ENCODE measurements at regions not wholly inside any gene's neighbourhood (a gene's known extent, or its start where the extent isn't known, plus 50 kb on each side); places are given as distances from the start of the nearest gene placed in this dataset.
"Not testable (repeated sequence)": the region's sequence is repeated elsewhere in the genome, so short reads cannot be mapped to it uniquely, and the experiment has no call there.

DNA sequence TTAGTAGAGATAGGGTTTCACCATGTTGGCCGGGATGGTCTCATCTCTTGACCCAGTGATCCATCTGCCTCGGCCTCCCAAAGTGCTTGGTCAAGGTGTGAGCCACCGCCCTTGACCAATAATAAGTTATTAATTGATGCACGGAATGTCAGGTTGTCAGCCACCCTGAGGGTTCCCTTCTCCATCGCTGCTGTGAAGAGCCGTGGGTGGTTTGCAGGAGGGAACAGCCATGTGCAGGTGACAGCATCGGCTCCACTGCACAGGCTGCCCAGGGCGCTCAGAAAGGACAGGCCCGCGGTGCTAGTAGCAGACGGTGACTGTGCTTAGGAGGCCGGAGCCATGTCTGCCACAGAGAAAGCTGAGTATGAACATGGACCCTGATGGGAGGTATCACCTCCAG is 814.0 kb downstream of the BRD1 start:
- no peak for DNase-seq

DNA sequence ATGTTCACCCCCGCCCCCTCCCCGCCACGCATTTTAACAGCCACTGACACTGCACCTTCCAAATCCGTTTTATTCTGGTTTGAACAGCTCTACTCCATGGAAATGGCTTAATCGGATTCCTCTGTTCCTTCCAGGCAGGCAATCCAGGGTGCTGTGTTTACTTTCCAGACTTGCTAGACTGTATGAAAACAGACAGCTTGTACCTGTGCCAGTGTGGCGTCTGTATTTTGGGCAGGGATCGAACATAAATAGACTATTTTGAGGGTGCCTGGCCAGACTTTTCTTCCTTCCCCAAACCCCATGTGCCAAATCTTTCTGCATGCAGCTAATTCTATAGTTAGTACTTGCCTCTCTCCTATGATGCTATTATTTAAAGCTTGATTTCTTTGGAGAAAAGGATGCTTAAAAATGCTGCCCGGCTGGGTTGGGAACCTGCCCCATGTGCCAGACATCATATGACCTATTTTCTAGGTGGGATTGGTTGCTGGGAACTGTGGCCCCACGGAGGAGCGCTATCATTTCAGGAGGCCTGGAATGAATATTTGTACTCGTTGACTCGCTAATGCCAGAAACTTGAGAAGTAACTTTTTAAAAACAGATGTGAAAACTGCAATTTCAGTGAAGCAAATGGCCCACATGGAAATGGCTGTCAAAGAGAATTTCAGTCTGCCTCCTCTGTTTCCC is 814.8 kb downstream of the BRD1 start:
- no peak for DNase-seq

GRCh38 chr22:49011769-49012648 is 815.7 kb downstream of the BRD1 start:
- no peak for DNase-seq

DNA sequence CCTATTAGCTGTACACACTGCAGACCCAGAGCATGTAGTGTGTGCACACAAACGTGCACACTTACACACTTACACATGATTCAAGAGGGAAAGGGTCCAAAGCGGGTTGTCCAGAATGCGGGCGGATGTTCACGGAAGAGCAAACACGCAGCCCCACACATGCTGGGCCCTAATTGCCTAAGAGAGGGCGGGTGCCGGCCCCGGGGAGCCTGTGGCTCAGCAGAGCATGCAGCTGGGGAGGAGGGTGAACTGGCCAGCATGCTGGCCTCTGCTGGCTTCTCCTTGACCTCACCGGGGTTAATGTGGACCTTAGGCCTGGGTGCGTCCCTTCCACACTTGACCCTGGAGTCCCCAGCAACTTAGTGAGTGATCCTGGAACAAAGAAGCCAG is 816.3 kb downstream of the BRD1 start:
- DNase-seq, result no peak

- no peak for DNase-seq
Measured at GRCh38 chr22:49010901-49011300, 816.8 kb downstream of the BRD1 start.

- no peak for DNase-seq
Measured at GRCh38 chr22:49010070-49010863, 817.4 kb downstream of the BRD1 start.

- no peak for DNase-seq
Measured at GRCh38 chr22:49009359-49010063, 818.2 kb downstream of the BRD1 start.

GRCh38 chr22:49008682-49009235 is 818.9 kb downstream of the BRD1 start:
- DNase-seq, result no peak

DNA sequence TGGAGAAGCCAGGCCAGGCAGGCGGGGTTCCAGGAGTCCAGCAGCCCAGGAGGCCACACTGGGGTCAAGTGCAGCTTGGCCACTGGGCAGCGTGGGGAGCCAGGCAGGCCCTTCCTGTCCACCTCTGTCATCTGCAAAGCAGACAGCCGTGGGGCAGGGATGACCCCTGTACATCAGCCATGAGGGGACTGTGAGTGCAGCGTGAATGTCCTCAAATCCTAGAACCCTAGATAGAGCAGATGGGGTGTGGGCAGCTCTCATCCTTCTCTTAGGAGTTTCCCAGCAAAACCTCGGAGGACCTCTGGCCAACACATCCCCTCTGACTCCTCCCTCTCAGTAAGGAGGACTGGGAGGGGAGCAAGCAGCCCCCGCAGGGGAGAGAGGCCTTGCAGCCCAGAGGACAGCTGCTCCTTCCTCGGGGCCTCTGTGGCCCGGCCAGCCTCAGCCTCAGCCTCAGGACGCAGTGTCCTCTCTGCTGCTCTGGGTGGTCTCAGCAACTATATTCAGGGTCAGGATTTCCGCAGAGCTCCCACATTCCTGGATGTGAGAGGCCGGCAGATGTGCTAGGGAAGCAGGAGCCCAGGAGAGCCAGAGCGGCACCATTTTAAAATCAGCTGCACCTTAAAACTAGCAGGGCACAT is 820.5 kb downstream of the BRD1 start:
- no peak for DNase-seq

DNA sequence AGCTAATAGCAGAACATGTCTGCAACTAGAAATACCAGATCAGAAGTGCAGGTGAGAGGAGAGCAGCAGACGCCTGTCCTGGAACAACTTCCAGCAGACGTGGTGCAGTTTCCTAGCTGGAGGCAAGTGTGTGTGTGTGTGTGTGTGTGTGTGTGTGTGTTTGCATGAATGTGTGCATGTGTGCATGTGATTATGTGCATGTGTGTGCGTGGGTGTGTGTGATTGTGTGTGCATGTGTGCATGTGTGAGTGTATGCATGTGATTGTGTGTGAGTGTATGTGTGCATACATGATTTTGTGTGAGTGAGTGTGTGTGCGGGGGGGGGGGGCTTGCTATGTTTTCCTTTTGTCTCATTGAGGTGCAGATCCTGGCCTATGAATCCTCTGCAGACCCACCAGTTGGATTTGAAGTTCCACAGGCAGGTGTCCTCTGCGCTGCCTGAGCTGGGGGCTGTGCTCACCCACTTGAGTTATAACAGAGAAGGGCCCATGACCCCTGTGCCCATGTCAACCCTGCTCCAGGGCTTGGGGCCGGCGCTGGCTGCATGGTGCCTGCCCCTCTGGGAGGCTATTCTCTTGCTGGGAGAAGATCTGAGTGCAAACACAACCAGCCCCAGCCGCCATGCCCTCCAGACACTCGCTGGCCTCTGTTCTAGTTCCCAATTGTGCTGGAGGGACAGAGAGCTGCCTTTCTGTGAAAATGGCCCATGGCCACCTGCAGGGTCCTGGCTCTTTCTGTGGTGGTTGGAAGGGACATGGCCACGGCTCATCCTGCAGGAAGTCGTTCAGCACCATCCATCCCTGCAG is 821.3 kb downstream of the BRD1 start:
- DNase-seq, result no peak

GRCh38 chr22:49005557-49005956 is 822.1 kb downstream of the BRD1 start:
- no peak for DNase-seq

DNA sequence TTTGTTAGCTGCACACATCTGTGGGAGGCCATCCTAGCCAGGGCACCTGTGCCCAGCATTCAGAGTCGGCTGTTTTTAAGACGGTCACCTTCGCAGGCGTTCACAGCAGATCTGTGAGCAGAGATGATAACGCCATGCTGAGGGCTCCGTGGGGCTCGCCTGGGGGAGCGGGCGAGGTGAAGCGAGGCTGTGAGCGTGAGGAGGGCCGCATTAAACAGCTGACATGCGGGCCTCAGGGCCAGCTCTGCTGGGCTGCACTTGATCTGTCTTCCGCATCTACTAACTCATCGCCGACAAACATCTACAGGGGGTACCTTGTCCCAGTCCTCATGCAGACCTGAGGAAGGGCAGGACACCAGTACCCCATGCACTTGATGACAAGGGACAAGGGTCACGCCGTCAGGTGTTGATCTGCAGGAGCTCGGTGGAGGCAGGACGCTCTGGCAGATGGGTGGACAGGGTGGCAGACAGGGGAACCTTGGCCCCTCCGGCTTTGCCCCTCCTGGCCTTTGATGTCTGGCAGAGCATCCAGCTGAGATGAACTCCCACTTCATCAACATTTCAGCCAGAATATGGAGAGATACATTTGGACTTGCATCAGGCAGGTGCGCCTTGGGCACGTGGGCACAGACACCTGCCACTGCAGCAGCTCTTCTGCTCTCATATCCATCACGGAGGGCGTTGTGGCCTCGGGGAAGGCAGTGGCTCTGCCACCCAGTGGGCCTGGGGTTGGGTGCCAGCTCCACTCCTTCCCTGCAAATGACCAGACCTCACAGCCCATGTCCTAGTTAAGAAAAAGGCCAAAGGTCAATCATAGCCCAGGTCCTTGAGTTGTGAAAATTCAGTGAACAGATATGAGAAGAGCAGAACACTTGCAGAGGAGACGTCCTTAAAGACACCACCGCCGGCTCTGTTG is 822.9 kb downstream of the BRD1 start:
- no peak for DNase-seq

- not testable (repeated sequence) for DNase-seq
Measured at GRCh38 chr22:48997605-48998004, 830.1 kb downstream of the BRD1 start.

DNA sequence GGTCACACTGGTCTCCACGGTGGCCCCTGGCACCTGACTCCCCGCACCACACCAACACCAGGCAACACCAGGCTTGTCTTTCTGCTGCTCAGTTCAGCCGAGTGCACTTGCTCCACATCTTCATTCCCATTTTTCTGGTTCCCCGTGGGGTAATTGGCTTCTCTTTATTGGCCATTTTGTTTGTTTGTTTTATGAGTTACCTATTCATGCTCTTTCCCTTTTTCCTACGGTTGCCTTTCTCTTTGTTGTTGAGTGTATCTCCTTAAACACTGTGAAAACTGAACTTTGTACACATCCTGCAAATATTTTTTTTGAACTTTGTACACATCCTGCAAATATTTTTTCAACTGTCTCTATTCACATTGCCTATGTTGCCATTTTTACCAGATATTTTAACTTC is 834.0 kb downstream of the BRD1 start:
- no peak for DNase-seq

- no peak for DNase-seq
Measured at GRCh38 chr22:48984639-48985038, 843.0 kb downstream of the BRD1 start.

- no peak for DNase-seq
Measured at GRCh38 chr22:48982321-48982905, 845.3 kb downstream of the BRD1 start.

DNA sequence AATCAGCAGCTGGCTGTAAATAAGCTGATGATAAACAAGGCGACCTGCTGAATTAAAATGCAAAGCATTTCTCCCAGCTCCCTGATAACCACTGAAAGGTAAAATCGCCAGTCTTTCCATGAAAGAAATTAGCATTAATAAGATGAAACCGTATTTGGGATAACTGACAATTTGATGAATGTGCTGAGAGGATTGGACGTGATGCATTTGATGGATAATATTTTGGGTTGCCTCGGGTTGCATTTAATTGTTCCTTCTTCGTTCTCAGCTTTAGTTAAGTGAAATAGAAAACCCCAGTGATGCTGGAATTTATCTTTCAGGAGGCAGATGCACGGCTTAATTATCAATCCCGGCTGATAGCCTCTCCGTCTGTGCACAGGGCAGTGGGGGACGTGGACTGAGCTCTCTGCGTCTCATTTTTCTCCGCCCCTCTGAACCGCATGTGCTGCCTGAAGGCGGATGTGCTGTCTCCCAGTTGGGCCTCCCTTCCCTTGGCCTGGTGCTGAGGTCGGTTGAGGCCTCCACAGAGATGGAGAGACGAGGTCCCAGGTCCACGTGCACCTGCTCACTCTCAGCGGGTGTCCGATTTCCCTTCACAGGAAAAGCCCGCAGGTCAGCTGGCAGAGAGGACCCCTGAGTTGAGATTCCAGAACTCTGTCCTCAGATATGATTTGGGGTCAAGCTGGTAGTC is 846.2 kb downstream of the BRD1 start:
- DNase-seq, result no peak

GRCh38 chr22:48980918-48981317 is 846.8 kb downstream of the BRD1 start:
- no peak for DNase-seq

DNA sequence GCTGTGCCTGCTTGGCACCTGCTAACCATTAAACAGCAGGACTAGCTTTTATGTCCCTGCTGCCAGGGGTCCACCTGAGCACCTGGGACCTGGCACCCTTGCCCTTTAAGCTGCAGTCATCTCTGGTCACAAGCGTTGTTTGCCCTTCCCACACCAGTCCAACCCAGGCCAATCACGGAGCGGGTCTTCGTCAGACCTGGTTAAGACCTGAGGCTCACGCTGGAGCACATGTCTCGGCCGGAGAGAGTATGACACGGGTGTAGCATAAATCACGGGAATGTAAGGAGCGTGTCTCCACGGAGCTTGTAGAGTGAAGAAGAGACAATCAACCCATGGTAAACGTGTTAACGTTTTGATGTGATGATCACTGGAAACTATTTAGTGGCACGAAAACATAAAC is 847.3 kb downstream of the BRD1 start:
- no peak for DNase-seq

All from NCI-H1930 (cell line).